HEK293T (cell line): ENCODE measurements at regions not wholly inside any gene's neighbourhood (a gene's known extent, or its start where the extent isn't known, plus 50 kb on each side); places are given as distances from the start of the nearest gene placed in this dataset.

Experiments used
- BHLHE40 ChIP-seq: fragments of 450-650 bp; IDR thresholded peaks from 2 replicates; pipeline ENCODE4 v1.6.1; 2016; ENCODE audit warnings: mild to moderate bottlenecking, moderate library complexity, borderline replicate concordance
- CTBP1 ChIP-seq: fragments of 450-650 bp; IDR thresholded peaks from 2 replicates; pipeline ENCODE4 v1.6.1; 2016; ENCODE audit warnings: borderline replicate concordance
- FOXK2 ChIP-seq: fragments of 450-650 bp; IDR thresholded peaks from 2 replicates; pipeline ENCODE4 v1.6.1; 2016; ENCODE audit warnings: mild to moderate bottlenecking
- FOXM1 ChIP-seq: fragments of 450-650 bp; IDR thresholded peaks from 2 replicates; pipeline ENCODE4 v1.6.1; 2017; ENCODE audit warnings: mild to moderate bottlenecking, borderline replicate concordance
- L3MBTL2 ChIP-seq: fragments of 450-650 bp; conservative IDR thresholded peaks from 2 replicates; pipeline ENCODE4 v1.6.1; 2016; ENCODE audit warnings: mild to moderate bottlenecking
- LEF1 ChIP-seq: fragments of 450-650 bp; IDR thresholded peaks from 2 replicates; pipeline ENCODE4 v1.6.1; 2017; ENCODE audit warnings: mild to moderate bottlenecking, borderline replicate concordance
- NFRKB ChIP-seq: fragments of 450-650 bp; IDR thresholded peaks from 2 replicates; pipeline ENCODE4 v1.6.1; 2016; ENCODE audit warnings: mild to moderate bottlenecking, moderate library complexity
- SUZ12 ChIP-seq: fragments of 450-650 bp; IDR thresholded peaks from 2 replicates; pipeline ENCODE4 v1.6.1; 2016; ENCODE audit warnings: mild to moderate bottlenecking
- TARDBP ChIP-seq: fragments of 450-650 bp; IDR thresholded peaks from 2 replicates; pipeline ENCODE4 v1.6.1; 2016

GRCh38 chr5:90066920-90067319 lies 342.6 kb downstream of the CETN3 start:
- TF ChIP-seq SUZ12: no peak
- no peak for TF ChIP-seq BHLHE40
- no peak for TF ChIP-seq CTBP1
- no peak for TF ChIP-seq L3MBTL2
- TF ChIP-seq NFRKB: no peak
- TF ChIP-seq TARDBP: no peak
- TF ChIP-seq LEF1: no peak
- TF ChIP-seq FOXK2: no peak
- no peak for TF ChIP-seq FOXM1
